CD1c-positive myeloid dendritic cell (primary cell): ENCODE measurements at regions not wholly inside any gene's neighbourhood (a gene's known extent, or its start where the extent isn't known, plus 50 kb on each side); places are given as distances from the start of the nearest gene placed in this dataset.

ENCODE experiments used
- DNase-seq: peaks from one replicate; pipeline ENCODE4 v3.0.0-alpha.2; 2016; ENCODE audit errors: extremely low spot score

DNA sequence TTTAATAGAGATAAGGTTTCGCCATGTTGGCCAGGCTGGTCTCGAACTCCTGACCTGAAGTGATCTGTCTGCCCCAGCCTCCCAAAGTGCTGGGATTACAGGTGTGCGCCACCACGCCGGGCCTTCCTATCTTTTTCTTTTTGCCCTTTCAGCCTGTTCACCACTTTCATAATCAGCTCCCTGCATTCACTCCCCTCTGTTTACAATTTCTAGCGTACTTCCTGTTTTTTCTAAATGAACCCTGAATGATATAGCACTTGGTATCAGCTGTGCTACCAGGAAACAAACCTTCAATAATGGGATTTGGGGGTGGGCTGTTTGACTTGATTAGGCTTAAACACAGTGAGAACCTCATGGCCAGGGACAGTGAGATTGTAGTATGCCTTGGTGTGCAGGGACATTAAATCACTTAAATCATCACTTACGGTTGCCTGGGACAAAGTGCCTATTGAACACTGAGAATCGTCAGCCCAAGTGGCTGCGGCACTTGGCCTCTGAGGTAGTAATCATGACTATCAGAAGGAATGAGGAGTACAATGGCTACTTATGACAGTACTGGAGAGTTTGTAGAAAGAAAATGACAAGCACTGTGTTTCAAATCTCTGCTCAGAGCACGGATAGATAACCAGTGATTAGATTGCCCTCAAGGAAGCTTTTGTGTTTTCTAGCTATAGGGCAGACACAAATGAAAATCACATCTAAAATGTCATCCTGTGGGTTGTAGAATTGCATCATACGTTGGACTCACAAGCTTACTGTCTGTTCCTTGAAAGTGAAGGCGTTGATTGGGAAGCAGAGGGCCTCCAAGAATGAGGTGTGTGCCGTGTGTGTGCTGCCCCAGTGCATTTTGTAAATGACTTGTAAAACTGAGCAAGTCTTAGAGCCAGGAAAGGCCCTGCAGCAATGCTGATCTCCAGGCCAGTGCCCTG, 661.8 kb downstream of the MATN1 start:
- DNase-seq = no peak

DNA sequence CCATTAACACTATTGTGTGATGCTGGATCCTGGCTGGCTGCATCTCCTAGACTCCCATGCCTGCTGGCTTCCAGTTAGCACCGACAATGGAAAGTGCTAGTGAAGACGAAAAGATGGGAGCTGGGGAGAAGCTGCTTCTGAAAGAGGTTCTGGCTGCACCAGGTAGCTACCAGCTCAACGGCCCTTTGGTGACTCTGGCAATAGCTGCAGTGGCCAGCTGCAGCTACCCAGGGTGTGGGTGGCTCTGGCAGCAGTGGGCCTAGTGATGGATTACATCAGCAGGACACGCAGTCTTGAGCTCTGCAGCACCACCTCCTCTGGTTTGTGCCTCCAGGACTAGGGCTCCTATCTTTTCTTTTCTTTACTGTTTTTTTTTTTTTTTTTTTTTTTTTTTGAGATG, 662.6 kb downstream of the MATN1 start:
- DNase-seq = no peak

DNA sequence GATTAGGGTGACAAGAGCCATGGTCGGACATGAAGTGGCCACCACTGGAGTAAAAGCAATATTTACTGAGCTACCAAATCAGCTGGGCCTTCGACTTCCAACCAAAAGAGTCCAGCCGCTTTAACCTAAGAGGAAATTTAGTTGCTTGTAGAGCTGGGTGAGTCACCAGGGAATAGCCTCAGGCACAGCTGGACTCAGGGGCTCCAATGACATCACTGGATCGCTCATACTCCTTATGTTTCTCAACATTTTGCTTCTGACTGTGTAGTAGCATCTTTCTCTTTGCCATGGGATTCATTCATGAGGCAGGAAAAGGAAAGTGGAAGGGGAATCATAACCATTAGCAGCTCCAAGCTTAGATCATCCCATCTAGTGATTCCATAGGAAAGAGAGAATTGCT, 664.4 kb downstream of the MATN1 start:
- DNase-seq = no peak

DNA sequence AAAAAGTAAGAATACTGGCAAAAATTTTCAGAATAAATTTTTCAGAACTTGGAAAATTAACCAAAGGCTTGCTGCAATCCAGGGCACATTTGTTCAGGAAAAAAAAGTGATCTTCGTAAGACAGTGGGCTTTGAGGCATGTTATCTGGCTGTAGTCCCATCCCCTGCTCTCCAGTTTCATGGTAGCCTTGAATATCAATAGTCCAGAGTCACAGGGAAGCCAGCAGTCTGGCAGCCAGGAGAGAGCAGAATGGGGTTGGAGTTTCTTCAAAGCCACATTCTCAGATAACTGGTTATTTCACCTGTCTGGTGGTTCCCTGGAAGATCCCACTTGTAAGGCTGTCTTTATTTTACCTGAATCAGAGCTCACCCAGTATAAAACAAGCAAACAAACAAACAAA, 669.3 kb downstream of the MATN1 start:
- no peak for DNase-seq

DNA sequence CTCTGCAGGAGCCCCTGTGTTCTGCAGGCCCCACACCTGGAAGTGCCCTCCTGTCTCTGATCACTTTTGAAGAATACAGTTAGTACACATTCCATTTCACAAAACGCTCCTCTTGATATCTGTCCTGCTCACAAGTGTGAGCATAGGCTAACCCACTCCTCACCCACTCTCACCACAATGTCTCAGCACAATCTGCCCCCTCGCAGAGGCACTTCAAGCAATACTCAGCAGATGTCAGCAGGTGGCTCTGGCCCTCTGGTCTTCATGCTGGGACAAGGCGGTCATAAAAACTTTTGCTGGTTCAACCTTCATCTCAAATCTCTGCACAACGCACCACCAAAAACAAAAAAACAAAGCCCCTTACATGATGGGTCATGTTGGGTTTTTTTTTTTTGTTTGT, 671.2 kb downstream of the MATN1 start:
- DNase-seq = no peak

DNA sequence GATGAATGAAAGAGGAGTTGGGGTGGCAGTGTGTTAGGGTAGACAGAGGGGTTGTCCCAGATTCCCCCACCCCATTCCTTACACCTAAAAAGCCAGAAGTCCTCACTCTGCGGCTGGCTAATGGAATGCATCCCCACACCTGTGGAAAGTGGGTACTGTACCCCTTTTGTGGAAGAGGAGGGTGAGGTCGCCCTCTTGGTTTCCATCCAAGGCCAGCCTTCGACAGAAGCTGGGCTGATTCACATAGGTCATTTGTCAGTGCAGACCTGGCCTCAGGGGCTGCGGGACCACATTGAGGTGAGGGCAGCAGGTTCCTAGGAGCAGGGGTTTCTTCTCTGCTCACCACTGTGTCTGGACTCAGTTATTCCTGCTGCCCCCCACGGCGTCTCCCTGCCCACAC, 671.6 kb downstream of the MATN1 start:
- DNase-seq = no peak

DNA sequence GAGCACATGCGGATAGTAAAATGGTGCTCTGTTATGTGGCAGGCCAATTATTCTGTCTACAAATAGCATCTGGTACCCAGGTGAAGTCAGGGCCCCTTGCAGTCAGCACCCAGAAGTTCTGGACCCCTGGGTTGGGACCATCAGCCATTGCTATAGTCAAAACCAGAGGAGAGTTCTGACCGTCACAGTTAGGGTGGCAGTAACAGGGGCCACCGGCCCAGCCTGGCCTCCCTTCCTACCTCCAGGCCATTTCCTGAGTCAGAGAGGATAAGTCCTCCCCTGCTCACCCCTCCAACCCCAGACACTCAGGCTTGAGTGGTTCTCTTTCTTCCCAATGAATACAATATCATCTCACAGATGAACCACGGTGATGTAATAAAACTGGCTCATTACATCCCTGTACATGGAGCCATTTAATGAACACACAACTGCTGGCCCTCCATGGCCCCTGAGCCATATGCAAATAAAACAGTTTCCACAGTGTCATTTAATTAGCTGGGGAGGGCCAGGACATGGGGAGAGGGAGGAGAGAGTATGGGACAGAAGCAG, 673.6 kb downstream of the MATN1 start:
- no peak for DNase-seq

DNA sequence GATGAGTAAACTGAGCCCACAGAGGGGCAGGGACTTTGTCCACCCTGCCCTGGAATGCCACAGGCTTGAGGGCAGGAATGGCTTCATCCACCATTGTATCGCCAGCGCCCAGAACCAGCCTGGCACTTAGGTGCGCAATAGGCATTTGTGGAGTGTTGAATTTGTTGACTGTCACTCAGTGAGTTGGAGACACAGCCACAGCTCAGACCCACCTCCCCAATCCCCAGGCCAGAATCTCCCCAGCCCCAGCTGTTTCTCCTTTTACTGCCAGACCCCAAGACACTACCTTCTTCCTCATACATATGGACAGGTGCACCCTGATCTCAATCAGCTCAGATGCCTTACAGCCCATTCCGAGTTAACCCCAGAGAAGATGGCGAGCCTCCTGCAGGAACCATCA, 674.5 kb downstream of the MATN1 start:
- DNase-seq = no peak

DNA sequence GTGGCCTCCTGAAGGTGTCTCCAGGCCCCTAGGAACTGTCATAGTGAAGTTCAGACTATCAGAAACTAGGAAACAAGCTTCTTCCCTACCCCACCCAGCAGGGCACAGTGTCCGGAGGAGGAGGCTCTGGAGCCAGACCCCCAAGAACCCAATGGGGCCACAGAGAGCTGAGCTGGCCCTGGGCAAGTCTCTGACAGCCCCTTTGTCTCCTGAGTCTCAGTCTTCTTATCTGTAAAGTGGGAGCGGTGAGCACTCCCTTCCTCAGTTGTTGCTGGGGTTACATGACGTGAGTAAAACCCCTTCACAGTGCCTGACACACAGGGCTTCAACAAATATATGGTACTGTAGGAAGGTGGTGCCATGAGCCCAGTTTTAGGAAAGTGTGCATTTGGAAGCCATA, 675.8 kb downstream of the MATN1 start:
- DNase-seq = no peak

DNA sequence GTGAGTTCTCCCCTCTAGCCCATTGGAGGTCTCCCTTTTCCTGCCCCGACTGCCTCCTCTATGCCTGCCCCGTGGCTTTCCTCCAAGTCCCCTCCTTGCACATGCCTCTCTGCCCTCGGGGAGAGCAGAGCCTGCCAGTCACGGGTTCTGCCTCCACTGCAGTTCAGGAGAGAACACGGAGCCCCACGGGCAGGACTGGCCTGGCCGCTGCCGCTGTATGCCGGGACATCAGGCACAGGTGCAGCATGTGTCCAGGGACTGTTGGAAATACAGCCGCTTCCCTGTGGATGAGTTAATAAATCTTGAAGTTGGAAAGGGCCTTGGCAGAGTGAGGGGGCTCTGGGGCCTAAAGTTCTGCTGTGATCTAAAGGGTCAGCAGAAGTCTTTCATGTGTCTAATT, 676.6 kb downstream of the MATN1 start:
- DNase-seq = no peak

DNA sequence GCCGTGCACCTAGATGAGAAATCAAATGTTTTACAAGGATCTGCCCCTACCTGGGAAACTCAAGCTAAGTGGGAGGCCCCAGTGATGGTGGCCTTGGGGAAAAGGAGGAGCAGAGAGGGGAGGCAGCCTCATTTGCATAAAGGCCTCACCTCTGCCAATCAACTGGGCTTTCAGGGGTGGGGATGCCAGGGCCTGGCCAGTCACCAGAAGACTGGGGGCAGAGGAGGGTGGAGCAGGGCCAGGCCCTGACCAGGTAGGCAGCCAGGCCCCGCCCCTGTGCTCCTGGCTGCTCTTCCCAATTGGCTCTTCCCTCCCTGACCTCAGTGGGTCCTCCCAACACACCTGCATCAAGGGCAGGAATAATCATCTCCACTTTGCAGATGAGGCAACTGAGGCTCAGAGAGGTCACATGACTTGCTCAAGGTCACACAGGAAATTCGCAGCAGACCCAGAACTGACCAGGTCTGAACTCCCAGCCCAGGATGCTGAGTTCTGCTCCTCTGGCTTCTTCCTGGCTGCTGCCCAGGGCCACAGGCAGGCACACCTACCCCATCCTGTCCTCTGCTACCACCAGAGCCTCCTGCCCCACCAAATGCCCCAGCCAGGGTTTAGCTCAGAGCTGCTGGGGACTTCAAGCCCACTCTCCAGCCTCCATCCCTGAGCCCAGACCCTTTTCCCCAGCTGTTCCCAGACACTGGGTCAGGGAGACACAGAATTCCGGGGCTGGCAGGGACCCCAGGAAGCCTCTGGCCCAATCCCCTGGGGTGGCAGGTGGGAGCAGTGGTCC, 677.9 kb downstream of the MATN1 start:
- no peak for DNase-seq

DNA sequence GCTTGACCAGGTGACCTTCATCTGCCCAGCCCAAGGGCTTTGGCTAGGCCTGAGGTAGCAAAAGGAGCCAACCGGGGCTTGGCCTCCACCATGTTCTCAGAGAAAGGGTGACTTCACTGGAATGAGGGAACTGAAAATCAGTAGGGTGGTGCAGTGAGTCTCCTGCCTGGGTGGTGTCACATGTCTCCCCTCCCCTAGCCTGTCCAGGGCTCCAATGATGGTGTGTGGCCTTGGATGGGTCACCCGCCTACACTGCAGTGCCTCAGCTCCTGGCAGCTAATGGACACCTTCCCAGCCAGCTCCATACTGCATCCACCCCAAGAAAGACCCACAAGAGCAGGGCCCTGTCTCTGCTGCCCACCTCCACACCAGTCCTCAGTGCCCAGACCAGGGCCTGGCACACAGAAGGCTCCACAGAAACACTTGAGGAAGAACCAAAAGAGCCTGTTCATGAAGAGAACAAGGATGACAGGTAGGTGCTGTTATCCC, 678.7 kb downstream of the MATN1 start:
- peak; percentile 41 for DNase-seq

DNA sequence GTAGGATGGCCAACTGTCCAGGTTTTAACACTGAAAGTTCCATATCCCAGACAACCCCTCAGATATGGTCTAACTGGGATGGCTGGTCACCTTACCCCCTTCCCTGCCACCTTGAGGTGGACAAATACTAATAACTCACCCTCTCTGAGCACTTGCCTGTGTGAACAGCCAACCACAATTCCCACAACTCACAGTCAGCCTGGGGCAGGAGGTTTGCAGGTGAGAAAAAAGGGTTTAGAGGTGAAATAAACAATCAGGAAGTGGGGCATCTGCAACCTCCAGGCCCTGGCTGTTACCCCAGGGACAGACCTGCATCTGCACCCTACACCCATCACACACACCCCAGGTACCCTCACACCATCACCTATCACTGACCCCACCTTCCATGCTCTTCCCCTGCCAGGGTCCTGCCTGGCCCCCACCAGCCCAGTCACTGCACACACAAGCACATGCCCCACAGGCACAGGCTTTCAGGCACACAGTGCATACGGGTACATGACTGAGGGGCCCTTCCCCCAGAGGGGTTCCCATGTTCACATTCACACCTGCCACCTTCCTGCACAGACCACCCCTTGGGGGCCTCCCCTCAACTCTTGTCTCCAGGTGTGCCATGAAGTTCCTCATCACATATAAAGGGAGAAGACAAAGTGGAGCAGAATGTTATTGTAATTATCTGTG, 679.5 kb downstream of the MATN1 start:
- DNase-seq = no peak

DNA sequence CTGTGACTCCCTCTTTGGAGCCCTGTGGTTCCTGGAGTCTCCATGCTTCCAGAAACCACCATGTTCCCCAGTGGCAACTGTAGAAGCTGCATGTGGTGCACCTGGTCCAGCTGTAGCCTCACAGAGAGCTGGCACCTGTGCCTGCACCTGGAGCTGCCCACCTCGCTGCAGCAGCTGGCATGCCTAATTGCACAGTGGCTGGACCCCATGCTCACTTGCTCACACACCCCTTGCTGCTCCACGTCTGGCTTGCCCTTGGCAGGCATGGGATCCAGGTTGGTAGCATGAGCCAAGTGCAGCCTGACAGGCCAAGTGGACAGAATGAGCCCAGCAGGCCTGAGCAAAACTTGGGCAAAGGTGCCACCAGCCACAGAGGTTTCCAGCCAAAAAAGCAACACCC, 680.1 kb downstream of the MATN1 start:
- DNase-seq = no peak

DNA sequence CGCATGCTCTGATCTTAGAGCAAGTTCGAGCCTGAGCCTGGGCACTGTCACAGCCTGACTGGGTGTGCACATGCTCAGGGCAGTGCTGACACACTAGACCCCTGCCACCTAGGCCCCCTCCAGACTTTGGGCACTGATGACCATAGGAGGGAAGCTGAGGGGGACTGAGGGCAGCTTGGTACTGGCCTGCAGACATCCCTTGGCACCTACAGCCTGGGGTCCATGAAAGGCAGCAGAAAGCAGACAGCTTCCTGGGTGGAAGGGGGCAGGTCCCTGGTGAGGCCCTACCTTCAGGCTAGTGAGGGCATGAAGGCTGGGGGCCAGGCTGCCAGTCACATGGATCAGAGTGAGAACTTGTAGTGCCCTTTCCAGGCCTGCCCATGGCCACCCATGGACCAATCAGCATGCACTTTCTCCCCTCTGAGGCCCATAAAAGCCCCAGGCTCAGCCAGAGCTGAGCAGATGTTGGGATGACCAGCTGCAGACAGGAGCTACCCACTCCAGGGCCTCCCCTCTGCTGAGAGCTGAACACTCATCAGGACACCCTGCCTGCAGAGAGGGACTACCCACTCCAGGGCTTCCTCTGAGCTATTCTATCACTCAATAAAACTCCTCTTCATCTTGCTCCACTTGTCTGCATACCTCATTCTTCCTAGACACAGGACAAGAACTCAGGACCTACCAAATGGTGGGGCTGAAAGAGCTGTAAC, 680.8 kb downstream of the MATN1 start:
- DNase-seq = no peak

DNA sequence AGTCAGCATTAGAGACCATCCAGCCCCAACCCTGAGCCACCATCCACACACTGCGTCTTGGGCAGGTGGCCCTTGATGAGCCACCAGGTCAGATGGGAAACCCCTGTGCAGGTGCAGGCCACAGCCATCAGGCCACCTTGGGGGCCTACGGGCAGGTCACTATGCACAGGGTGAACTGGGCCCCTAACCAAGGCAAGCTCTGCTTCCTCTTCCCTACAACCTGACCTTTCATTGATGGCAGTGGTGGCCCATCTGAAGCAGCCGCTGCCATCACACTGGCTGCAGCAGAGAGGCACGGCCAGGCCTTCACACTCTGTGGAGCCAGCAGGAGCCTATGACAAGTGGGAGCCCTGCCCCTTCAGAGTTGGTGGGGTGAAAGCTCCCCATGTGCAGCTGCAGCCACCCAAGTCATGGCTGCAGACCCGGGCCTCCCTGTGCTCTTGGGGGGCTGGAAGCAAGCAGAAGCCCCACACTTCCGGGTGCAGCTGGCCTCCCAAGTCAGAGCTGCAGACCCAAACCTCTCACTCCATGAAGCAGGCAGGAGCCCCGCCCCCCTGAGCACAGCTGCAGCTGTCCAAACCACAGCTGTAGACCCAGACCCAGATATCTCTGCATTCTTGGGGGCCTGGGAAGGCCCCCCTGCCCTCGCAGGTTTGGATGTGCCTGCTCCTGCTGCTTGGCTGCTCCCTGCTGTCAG, 681.5 kb downstream of the MATN1 start:
- no peak for DNase-seq

DNA sequence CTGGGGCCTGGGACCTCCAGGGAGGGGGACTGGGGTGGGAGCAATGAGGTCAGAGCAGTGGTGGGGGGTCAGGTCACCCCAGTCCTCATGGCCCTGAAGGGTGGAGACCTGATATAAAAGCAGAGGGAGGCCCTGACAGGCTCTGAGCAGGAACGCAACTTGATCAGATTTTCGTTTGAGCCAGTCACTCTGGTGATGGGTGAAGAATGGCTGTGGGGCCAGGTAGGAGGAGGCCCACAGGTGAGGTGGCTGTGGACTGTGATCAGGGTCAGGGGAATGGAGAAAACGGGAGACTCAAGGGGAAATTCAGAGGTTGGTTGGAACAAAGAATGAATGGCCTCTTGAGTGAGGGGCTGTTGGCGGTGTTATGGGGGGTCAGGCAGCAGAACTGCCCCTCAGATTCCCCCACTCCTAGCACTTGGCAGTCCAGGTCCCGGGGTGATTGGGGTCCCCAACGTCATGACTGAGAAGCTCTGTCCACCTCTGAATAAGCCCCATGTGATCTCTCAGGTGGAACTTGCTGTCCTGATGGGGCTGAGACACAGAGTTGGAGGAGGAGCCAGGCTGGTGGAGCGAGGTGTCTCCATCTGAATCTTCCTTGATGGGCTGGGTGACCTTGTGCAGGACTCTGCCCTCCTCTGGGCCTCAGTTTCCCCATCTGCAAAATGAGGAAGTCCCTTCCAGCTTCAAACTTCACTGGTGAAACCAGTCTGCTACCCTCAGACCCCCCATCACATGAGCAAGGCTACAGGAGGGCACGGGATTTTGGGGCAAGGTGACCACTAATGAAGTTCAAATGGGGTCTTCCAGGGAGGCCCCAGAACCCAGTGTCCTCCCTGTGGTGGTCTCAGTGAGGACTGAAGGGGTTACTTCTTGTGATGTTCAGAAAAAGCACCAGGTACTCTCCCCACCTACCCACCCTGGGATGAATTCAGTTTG, 683.0 kb downstream of the MATN1 start:
- no peak for DNase-seq

DNA sequence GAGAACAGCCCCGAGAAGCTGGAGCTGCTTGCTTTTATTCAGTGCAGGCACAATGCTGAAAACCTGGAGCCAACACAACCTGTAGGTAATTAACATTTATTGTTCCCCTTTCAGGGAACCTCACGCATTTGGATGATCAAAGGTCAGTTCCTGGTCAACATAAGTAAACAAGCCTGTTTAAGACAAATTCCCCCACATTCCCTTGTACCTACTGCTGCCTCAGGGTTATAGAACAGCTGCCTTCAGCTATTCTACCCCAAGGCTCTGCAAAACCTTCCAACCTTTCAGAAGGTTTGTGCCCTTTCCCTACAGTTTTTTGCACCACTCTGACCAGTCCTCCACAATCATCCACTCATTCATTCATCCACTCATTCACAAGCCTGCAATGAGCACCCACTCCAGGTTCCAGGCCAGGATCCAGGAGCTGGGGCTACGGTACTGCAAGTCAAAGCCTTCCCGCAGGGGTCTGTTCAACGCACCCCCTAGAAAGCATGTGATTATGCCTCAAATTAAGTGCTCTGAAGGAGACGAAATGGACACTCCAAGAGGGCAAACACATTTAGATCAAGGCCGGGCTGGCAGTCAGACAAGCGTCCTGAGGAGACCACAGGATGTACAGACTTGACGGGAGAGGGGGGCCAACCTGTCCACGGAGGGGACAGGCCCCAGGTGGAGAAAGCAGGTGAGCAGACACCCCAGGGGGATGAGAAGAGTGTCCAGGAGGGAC, 683.9 kb downstream of the MATN1 start:
- no peak for DNase-seq
